DMS153 (cell line): ENCODE measurements at regions not wholly inside any gene's neighbourhood (a gene's known extent, or its start where the extent isn't known, plus 50 kb on each side); places are given as distances from the start of the nearest gene placed in this dataset.

Experiments used
- DNase-seq: peaks from one replicate; lab custom pipeline; 2025; lab: John Stamatoyannopoulos, UW

DNA sequence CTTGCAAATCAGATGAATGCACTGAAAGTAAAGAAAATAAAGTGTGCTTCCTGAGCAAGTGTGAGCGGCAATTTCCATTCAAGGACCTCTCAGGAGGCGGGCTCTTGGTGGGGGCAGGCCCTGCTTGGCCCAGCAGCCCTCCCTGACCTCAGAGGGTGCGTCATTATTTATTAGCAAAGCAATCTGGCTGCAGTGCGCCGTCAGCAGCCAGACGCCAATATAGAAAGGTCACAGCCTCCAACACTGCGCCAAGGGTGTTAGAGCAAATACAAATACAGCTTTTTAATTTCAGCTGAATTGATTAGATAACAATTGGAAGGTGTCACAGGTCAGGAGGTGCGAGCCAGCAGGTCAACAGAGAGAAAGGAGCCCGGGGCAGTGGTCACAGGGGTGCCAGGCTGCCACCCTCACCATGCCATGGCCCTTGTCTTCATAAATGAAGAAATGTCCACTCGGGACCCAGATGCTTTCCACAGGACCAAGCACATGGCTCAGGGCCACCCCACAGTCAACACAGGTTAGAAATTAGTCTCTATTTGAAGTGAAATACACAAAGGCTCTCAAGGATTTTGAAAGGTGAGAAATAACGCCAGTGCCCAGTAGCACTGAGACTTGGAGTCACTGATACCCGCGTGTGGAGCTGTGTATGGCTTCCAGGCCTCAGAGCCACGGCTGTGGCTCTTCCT, 309.8 kb downstream of the IRX2 start:
- DNase-seq, result no peak

DNA sequence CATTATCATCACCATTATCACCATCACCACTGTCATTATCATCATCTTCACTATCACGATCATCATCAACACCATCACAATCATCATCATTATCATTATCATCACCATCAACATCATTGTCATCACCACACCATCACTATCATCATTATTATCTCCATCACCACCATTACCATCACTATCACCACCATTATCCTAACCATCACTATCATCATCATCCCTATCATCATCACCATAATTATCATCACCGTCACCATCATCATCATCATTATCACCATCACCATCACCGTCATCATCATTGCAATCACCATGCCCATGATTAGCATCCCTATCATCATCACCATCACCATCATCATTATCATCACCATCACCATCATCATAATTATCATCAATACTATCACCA, 311.9 kb downstream of the IRX2 start:
- DNase-seq, result no peak

DNA sequence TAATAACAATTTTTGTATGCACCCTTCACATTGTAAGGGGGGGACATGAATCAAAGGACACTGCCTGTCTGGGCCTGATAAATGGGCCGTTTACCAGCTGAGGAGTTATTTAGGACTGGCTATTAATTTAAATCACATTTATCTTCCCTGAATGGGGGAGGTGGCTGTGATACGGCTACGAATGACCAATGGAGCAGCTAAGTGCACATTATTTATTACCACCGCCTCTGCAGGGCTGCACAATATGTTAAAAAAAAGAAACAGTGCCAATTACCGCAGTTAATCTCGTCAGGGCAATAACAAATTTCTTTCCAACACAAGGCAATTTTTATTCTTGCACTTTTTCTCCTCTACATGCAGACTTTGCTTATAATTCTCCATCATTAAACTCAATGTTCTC, 318.4 kb downstream of the IRX2 start:
- no peak for DNase-seq

DNA sequence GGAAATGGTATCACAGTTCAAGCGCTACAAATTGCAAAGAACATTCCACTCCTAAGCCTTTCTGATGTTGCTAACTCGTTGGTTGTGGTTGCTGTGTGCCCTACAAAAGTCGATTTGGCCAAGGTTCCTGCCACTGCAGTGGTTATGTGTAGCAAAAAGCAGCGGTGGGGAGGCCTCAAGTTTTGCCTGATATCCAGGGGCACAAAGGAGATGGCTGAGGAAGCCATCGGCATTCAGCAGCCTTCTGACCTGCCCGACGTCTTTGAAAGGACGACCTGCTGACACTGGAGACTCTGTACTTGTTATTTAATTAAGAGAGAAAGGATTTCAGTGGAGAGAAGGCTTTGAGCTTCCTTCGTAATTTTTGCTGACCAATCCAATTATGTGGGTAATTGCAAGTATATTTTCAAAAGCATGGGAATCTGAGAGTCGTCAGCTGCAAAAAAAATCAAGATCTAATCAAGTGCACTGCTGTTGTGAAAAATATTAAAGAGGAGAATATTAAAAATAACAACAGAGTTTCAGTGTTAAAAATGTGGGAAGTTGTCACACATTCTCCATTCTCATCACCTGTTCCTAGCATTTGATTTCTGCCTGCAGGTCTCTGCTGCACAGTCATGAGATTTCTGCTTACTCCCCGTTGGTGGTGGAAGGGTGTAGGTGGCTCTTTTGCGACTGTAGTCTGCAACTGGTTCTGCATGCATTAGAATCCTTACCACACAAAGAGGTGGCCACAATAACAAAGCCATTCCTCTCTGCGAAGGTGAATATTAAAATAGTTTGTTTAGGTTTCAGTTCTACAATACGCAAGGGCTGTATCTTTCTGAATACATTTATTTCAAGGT, 319.2 kb downstream of the IRX2 start:
- DNase-seq, result no peak

DNA sequence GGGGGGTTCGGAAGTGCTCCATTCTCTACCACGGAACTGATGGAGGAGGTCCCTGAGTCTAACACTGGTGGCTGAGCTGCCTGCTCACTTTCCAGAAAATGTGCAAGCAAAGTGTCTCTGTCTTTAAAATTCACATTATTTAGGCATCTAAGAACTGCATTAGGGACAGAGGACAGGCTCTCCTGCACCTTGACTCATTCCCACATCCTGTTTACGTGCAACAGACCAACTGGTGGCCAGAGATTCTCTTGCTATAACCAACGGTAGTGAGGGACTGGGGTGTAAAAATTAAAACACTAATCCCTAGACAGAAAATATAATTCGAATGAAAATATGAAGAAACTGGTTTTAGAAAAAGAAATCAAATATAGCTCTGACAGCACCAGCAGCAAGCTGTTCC, 320.9 kb downstream of the IRX2 start:
- DNase-seq, result no peak

DNA sequence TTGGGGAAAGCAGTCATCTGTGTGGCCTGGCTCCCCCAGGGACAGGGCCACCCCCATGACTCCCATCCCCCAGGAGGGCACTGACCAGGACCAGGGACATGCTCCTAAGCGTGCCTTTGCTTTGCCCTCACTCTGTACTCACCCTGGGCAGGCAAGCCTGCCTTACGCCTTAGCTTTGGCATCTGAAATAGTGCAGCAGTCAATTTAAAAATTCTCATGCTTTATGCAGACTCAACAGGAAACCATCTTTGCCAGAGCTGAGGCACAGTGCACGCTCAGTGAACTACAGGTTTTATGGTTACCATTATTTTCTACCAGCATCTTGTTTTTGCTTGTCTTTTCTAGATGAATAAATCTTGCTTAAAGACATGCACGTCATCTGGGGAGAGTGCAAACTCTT, 323.5 kb downstream of the IRX2 start:
- DNase-seq, result no peak

DNA sequence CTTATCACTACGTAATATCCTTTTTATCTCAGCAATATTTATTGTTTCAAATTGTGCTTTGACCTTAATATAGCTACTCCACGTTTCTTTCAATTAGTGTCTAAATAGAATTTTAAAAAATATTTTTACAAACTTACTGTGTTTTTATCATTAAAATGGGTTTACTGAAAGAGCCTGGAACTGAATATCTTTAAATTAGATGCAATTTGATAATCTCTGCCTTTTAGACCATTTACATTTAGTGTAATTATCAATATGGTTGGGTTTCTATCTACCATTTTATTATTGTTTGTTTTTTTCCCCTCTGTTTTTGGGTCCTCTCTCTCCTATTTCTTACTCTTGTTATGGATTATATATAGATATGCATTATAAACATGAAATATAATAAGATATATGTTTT, 327.8 kb downstream of the IRX2 start:
- no peak for DNase-seq

DNA sequence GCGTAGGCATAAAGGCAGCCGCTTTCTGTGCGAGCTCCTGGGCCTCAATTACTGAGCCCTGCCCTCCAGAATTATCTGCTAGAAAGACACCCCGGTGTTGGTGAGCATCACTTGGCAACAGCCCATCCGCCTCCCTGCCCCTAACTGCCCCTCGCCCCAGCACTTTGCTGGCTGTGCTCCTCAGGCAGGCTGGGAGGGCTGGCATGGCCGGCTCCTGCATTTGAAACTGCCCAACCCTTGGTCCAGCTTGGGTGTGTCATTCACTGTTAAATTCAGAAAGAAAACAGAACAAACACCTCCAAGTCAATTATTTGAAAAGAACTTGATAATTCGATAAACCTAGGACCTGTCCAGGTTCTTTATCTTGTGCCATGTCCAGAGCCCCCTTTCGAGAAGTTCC, 334.2 kb downstream of the IRX2 start:
- DNase-seq, result no peak

DNA sequence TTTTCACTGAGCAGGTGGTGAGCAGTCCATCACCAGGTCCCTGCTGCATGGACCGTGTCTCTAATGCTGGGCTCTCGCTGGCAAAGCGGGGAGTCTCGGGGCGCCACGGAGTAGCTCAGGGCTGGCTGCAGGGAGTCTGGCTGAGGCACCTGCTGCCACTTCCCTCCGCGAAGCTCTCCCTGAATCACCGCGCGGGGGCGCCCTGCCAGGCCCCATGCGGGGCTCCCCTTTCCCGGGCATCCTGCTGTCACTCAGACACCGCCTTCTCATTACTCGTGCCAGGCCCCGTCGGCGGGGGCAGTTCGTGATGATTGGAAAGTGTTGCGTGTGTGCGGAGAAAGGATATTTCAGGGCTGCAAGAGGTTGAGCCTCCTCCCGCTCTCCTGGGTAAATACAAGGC, 335.8 kb downstream of the IRX2 start:
- DNase-seq, result no peak

DNA sequence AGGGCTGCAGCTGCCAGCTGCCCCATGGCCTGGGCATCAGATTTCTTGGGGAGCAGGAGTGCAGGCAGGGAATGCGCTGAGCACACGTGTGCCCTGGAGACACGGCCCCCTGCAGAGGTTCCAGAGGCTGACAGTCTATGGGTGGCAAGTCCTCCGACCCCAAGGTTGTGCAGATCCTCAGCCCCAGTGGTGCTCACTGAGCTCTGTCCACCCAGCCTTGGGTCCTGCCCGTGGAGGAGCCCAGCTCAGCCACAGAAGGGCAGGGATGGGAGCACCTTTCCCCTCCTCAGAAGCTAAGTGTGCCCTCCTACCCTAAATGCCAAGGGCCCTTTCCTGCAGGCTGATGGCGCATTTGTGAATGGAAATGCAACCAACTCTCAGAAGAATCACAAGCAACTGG, 341.0 kb downstream of the IRX2 start:
- DNase-seq, result no peak

DNA sequence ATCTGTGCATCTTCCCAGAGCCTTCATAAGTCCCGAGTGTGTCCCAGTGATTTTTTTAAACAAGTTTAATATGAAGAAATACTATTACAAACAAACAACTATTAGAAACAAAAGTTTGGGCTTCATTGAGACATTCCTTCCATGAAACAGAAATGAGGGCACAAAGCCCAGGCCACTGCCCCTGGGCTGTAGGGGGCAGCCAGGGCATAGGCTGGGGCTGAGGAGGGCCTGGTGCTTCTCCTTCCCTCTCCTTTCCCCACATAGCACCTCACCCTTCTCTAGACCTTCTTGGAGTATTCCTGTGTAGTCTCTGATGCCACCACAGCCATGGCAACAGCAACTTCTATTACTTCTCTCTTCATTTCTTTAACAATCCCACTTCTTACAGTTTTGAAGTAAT, 348.2 kb downstream of the IRX2 start:
- no peak for DNase-seq

DNA sequence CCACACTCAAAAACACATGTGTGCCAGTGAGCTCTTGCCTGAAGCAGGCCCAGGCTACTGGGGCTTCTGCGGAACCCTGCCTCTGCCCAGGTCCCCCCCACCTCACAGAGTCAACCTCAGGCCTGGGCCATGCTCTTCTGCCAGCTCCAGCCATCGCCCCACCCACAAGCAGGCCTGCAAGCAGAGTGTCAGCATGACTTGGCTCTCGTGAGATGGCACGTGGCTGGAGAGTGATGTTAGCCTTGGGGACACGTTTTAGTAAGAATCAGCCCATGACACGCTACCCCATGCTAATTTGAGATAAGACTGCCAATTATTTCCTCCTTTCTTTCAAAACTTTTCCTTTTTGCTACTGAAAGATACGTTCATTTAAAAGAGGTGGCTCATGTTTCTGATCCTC, 351.7 kb downstream of the IRX2 start:
- DNase-seq, result no peak

DNA sequence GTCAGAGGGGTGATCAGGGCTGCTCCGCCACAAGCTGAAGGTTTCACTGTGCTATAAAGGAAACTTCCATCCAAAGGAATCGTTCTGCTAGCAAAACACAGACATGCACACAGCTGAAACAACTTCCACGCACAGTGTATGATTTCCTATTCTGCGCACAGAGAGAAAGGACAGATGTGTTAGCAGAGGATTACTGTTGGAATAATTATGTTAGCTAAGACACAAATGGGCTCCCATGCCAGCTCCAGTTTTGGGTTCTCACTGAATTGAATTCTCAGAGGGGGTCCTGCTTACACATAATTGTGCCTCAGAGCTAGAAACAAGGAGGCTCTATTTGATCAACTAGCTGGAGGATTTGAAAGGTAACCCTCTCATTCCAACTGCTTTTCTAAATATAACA, 352.4 kb downstream of the IRX2 start:
- no peak for DNase-seq

DNA sequence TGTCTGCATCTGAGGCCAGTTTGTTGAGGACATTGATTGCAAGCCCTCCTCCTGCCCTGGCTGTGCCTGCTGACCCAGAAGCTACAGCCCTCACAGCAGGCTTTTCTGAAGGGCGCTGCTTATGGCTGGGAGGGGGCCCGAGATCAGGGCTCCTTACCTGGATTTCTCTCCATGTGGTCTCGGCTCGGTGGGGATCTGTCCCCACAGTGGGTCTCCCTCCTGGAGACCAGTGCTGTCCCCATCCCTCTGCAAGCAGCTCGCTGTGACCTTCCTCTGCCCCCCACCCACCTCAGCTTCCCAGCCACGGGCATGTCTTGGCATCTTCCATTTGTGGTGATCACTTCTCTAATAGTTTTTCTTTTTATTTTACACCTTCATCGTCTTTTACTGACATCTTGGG, 357.9 kb downstream of the IRX2 start:
- no peak for DNase-seq

DNA sequence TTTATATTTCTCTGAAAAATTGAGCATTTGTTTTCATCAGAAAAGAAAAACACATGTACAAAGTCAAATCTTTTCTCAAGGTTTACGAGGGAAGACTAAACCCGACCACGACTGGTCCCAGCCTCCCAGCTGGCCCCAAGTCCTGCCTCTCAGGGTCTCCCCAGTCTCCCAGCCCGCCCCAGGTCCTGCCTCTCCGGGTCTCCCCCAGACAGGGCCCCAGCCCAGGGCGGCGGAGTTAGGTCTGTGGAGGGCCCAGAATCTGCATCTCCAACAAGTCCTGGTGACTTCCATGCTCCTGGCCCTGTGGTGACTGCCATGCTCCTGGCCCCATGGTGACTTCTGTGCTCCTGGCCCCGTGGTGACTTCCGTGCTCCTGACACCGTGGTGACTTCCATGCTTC, 359.9 kb downstream of the IRX2 start:
- no peak for DNase-seq

DNA sequence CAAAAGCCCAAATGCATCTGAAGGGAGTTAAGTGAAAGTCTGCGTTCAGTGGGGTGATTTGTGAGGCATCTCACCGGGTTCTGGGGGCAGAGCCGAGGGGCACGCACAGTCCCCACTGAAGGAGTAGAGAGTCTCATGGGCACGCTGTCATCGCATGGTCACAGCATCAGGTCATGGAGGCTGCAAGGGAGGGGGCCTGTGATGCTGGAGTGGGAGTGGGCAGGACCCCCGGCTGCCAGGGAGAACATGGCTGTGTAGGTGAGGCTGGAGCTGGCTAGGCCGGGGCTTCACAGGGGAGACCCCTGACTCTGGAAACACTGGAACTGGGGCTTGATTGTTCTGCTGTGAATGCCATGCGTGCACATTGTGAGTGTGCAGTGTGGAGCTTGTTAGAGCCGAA, 360.5 kb downstream of the IRX2 start:
- no peak for DNase-seq

DNA sequence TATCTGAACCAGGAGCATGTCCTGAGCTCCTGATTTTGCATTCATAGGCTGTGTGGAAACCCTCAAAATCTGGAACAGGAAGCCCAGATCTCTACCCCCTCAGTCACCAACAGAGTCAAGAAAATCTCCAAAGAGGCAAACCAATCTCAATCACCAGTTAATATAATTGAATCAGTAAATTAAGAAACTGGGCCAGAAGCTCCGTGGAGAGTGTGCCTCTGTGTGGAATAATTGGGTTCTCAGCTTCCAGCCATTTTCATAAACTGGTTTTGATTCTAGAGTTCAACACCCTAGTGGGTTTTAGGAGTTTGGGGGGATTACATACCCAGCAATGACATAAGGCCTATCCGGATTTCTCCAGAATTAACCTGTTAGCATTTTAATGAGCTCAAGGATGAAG, 362.9 kb downstream of the IRX2 start:
- no peak for DNase-seq

DNA sequence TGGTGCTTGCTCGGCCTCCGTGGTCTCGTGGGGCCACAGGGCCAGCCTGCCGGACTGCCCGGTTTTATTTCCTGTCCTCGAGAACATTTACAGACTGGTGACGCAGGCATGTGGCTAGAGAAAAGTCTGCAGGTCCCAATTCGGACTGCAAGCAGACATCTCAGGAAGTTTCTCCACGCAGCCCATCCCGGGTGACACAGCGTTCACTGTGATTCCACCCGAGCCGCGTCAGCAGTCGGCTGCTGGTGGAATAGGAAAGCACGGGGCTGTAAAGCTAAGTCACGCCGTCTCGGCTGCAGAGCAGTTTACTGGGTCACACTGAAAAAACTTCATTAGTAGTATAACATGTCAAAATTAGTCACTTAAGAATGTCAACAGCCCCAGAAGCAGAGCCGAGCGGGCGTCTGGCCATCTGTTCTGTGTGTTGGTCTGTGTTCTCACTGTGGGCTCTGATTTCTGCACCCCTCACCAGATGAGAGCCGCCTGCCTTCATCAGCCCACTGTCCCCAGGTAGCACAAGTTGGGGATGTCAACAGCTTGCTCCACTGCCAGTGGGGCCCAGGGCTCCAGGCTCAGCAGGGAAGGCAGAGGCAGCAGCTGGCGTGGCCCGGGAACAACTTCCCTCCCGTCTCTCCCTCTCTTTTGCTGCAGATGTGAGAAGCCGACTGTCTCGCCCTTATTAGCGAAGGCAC, 363.7 kb downstream of the IRX2 start:
- DNase-seq, result no peak

DNA sequence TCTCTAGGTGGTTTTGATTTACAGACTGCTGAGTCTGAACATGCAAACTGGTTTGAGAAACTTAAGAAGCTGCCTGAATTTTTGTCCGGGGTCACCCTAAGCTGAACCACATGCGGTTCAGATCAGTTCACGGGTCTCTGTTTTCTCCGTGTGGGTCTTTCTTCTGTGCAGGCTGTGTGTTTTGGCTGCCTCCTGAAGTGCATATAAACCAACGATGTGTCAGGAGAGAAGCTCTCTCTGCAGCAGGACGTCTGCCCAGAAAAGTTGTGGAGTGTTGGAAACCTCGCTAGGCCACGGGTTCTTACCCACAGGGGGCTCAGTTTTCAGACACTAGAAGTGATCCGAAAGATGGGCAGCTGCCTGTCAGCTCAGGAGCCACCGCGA, 364.2 kb downstream of the IRX2 start:
- DNase-seq, result no peak

DNA sequence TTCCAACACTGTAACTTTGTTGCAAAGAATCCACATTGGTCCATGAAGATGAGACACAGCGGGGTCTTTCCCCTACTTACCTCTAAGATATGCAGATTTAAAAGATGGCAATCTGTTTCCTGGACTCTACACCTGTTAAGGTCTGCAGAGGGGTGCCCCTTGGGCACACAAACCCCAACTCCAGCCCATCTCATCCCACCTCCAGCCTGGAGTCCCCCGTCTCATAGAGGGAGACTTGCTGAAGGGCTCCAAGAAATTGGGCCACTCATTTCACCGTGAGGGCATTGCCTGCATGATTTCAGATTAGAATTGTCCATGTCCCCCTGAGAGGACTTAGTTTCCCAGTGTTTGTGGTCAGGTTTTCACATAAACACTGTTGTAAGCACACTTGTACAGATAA, 365.7 kb downstream of the IRX2 start:
- DNase-seq, result no peak

DNA sequence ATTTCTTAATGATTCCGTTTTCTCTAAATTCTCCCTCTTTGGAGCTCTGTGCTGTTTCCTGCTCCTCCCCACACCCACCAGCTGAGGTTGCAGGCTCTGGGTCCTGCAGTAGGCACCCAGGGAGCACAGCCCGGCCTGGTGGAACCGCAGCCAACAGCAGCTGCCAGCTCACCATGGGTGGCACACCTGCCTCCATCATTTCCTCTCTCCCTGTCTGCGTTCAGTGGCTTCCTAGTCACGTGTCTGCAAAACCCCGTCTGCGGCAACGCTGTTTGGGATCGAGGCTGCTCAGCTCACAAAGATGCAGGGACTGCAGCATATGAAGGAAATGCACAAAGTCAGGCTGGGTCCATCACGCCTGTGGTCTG, 367.8 kb downstream of the IRX2 start:
- DNase-seq, result peak; percentile 59

DNA sequence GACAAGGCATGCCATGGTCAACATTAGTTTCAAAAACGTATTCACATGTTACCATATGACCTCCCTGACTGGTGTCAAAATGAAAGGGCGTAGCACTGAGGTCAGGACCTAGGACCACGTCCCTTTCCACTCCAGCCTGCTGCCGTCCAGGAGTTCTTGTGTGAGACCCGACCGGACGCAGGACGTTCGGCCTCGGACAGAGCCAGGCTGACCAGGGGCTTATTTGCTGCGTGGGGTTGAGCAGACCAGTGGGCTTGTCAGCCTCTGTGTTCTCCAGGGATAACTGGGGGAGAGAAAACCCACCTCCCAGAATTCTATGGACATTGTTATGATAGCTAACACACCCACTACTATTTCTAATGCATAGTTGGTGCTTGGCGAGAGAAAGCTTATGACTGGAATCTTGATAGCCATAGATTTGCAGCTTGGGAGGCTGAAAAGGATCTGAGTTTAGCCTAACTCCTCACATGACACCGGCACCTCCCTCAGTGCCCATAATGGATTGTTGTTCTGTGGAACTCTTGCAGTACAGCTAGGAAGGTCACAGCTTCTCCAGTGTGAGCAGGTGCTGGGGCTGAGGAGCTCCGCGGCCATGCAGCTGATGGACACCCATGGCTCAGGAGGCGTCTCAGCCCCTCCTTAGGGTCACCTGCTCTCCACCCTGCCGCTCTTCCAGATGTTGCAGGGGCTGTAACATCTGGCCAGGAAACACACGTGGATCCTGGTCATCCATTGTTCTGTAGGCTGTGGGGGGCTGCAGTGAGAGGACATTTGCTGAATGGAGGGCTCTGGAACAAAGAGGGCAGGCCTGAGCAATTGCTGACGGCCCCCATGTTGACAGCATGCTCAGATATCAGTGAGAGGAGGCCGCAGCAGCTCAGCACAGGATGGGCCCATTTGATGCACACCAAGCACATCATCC, 368.4 kb downstream of the IRX2 start:
- no peak for DNase-seq
